GM12864 (cell line): ENCODE measurements at regions not wholly inside any gene's neighbourhood (a gene's known extent, or its start where the extent isn't known, plus 50 kb on each side); places are given as distances from the start of the nearest gene placed in this dataset.

Experiments
- DNase-seq: peaks from one replicate; pipeline ENCODE4 v3.0.0-alpha.2; 2011; ENCODE audit warnings: low read depth
- H3K4me3 ChIP-seq: 2 replicates; pipeline ENCODE4 v1.5.1; 2011; ENCODE audit warnings: mild to moderate bottlenecking, low read depth, low read length, control low read depth
- CTCF ChIP-seq: IDR thresholded peaks from 2 replicates; pipeline ENCODE4 v1.5.1; 2011; ENCODE audit warnings: low read depth, mild to moderate bottlenecking, moderate library complexity, low read length, control low read depth, inconsistent platforms; ENCODE audit errors: missing control alignments

GRCh38 chr18:78915446-78916008 lies 64.1 kb upstream of the SALL3 start:
- DNase-seq: no peak
- H3K4me3 ChIP-seq: no peak overlapping the region

DNA sequence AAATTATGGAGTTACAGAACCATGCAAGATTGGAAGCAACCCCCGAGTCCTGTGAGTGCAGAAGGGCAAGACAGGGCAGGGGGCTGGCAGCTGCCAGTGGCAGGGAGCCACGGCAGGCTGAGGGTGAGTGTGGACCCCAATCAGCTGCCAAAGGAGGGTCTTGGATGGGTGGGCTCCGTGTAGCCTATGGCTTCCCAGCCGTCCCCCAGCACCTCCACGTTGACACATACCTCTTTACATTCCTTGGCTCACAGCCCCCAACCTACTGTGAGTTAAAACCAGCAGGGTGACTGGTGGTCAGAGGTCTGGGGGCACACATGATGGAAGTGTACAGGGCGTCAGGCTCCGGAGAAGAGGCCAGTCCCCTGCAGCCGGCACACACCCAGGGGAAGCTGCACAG lies 60.9 kb upstream of the SALL3 start:
- no peak for TF ChIP-seq CTCF
- no peak for DNase-seq
- no peak overlapping the region for H3K4me3 ChIP-seq

More at GRCh38 chr18:78915446-78916008, 64.1 kb upstream of the SALL3 start:
- TF ChIP-seq CTCF: no peak

- no peak overlapping the region for H3K4me3 ChIP-seq
- TF ChIP-seq CTCF: no peak
- no peak for DNase-seq
Observed at GRCh38 chr18:78919956-78920355, 59.7 kb upstream of the SALL3 start.

GRCh38 chr18:78920456-78921138 lies 59.0 kb upstream of the SALL3 start:
- DNase-seq: no peak
- H3K4me3 ChIP-seq: no peak overlapping the region
- no peak for TF ChIP-seq CTCF

DNA sequence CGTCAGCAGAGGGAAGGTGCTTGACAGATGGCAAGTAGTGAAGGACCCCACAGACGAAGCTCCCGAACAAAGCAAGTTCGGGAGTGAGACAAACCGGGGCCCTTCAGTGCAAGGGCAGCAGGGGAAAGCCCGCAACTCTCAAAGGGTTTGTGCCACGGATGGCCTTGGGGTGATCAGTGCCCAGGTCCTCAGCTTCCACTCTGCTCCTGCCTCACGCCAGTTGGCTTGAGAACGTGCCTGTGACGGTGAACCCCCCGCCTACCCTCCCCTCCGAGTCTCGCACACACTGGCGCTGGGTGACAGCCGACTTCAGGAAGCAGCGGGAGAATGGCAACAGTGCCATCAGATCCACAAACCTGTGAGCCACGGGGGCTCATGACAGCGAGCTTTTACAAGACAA lies 56.8 kb upstream of the SALL3 start:
- DNase-seq: no peak
- TF ChIP-seq CTCF: no peak

GRCh38 chr18:78924301-78924700 lies 55.3 kb upstream of the SALL3 start:
- TF ChIP-seq CTCF: no peak
- no peak overlapping the region for H3K4me3 ChIP-seq
- no peak for DNase-seq

More for the DNA sequence above, 56.8 kb upstream of the SALL3 start:
- H3K4me3 ChIP-seq: no peak overlapping the region
